NCI-H2227 treated with DMSO at 0.1 percent for 48 hours (cell line): ENCODE measurements at regions not wholly inside any gene's neighbourhood (a gene's known extent, or its start where the extent isn't known, plus 50 kb on each side); places are given as distances from the start of the nearest gene placed in this dataset.
A peak's percentile ranks its signal among the peaks of the same experiment; 100 is the strongest.
"Not testable (repeated sequence)": the region's sequence is repeated elsewhere in the genome, so short reads cannot be mapped to it uniquely, and the experiment has no call there.

Experiments used
- DNase-seq: peaks from one replicate; lab custom pipeline; 2025; lab: John Stamatoyannopoulos, UW

DNA sequence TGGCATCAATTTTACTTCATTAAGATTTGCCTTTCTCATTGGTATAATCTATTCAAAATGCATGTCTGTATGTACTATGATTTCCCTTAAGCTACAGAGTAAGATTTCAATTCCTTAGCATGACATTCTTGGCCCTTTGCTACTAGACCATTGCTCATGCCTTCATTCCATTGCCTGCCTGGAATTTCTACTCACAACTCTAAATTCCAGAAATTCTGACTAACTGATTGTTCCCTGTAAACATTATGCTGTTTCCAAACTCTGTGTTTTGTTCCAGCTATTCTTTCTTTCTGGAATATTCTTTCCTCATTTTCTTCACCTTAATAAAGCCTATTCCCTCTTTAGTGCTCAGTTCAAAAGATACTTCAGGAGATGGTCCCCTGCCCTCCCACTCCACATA lies 568.8 kb upstream of the SEMA6A start:
- no peak for DNase-seq

GRCh38 chr5:117138523-117138922 lies 563.9 kb upstream of the SEMA6A start:
- DNase-seq: no peak

DNA sequence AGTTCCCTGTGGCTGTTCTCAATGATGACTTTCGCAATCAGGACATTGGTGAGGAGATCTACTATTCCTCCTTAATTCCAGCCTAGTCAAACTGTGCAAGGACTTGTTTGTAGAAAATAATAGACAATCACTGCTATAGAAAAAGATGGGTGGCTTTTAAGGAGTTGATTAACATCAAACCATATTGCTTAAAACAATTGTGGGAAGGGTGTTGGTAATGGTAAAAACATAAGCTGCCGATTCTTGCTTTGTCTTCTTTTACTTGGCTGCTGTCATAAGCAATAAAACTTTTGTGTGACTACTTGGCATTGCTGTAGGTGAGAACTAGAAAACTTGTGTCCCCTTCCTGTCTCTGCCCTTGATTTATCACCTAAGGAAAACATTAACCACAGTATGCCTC lies 561.2 kb upstream of the SEMA6A start:
- no peak for DNase-seq

DNA sequence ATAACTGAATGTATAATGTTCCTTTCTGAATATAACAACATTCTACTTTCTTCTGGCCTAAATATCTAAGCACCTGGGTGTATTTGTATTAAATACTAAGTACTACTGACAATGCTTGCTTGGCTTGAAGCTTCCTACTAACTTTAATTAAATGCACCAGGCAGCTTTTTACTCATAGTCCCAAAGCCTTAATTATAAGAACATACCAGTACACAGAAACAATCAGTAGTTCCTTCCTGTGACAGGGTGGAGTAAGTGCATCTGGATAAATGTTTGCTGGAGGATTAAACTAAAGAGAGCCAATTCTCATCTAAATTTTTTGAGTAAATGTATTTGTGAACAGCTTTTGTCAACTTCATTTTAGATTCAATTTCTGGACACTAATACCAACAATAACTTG lies 558.6 kb upstream of the SEMA6A start:
- DNase-seq: no peak

- DNase-seq: no peak
These were observed 557.3 kb upstream of the SEMA6A start for GRCh38 chr5:117131876-117132275.

- no peak for DNase-seq
These were observed 556.5 kb upstream of the SEMA6A start for GRCh38 chr5:117131048-117131679.

DNA sequence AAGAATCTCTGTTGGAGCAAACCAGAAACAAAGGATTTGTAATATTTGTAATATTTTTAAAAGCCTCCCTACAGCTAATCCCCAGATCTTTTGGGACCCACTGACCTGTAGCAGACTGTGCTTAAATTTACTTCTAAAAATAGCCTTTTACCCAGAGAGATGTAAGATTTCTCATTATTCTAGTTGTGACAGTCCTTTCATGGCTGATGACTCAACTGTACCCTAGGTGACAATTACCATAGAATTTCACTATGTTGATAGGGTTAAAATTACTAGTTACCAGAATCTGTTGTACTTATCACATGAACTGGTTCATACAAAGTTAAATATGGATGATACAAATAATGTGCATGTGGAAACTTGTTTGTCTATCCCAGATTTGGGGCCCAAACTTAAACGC lies 543.9 kb upstream of the SEMA6A start:
- DNase-seq: no peak

GRCh38 chr5:117117314-117117713 lies 542.7 kb upstream of the SEMA6A start:
- DNase-seq: not testable (repeated sequence)

DNA sequence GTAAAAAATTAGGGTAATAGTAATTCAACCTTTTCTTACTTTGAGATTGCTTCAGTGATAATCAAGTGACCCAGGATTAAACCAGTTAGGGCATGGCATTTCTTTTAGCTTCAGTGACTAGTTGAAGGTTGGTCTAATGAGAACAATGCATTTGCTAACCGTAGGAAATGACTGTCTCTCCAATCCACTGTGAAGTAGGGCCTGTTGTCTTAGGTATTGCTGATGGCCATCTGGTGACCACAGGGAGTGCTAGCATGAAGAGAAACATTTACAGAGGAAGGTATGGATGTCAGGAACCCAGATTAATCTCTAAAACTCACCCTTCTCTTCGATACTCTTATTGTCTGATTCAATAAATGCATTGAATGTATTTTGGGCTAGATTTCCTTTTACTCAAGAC lies 535.9 kb upstream of the SEMA6A start:
- DNase-seq: no peak

DNA sequence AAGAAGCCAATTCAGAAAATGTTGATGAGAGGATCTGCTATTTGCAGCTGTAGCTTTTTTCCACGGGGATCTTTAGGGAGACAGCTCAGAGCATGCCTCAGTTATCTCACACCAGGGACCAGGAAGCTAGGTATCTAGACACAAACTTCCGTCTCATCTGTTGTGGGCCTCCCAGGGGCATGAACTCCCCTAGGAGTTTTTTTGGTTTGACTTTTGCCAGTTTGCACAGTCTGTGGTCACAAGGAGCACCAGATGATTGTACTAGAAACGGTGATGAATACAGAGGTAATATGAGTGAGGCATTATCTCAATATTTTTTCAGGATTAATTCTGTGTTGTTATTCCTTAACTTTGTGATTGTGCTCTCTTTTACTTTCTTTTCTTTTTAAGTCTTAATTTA lies 533.2 kb upstream of the SEMA6A start:
- no peak for DNase-seq

GRCh38 chr5:117103703-117104102 lies 529.1 kb upstream of the SEMA6A start:
- DNase-seq: peak; percentile 68

GRCh38 chr5:117102591-117102990 lies 528.0 kb upstream of the SEMA6A start:
- no peak for DNase-seq

DNA sequence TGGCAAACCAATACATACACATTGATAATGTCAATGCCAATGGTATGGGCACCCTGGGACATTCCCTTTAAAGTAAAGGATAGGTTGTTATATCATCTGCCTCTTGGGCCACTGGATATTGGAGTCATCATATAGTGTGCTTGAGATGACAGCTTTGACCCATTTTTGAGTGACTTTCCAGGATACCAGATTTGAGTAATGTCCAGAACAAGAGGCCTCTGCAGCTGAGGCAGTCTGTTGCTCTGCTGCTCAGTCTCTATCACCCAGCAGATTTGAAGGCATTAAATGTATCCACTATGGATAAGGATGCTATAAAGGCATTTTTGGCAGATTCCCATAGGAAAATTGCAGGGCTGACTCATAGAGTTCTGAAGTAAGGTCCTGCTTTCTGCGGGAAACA lies 525.6 kb upstream of the SEMA6A start:
- no peak for DNase-seq

DNA sequence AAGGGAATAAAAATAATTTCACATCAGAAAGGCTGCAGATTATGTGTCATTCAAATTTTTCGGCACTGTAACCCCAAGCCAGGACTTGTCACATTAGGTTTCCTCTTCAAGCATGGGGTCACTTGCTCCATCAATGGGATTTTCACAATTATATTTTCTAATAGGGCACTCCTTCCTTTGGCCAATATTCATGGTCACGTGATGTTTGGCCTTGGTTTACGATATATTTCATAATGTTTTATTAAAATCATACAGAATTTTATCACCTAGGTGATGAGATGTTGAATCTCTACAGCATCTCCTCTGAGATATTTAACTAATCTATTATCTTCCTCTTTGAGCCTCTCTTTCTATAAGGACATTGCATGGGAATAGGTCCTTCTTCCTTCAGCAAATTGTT lies 523.5 kb upstream of the SEMA6A start:
- no peak for DNase-seq

GRCh38 chr5:117095346-117096332 lies 521.0 kb upstream of the SEMA6A start:
- DNase-seq: peak; percentile 85

- DNase-seq: no peak
These were observed 519.6 kb upstream of the SEMA6A start for GRCh38 chr5:117094114-117094815.

- DNase-seq: no peak
These were observed 519.0 kb upstream of the SEMA6A start for GRCh38 chr5:117093653-117094052.

- DNase-seq: no peak
These were observed 514.4 kb upstream of the SEMA6A start for GRCh38 chr5:117089001-117089400.

GRCh38 chr5:117088176-117088575 lies 513.6 kb upstream of the SEMA6A start:
- DNase-seq: no peak

- no peak for DNase-seq
These were observed 509.4 kb upstream of the SEMA6A start for GRCh38 chr5:117084067-117084466.

DNA sequence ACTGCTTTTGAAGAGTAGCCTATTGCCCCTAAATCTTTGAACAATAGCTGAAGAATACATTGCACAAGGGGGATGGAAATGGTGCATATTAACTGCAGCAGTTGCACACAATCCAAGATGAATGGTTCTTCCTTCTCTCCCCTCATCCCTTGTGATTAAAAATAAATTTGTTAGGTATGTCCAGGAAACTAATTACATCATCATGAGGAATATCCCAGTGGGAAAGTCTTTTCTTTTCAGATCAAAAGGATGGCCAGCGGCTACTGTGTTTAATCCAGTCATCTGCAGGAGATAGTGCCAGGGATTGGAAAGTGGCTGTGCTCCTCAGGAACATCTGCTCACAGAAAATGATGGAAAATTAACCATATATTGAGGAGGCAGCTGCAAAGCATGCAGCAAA lies 508.4 kb upstream of the SEMA6A start:
- DNase-seq: no peak

DNA sequence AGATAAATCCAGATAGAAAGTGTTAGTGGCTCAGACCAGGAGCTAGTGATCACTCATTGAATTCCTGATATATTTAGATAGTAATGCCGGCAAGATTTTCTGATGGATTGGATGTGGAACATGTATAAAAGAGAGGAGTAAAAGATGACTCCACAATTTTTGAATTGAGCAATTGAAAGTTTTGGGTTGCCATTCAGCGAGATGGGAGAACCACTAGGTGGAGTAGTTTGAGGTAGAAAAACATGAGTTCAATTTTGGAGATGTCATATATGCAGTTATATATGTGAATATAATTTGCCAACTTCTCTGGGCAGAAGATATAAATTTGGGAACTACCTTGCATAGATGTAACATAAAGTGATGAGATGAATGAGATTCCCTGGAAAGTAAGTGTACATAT lies 502.5 kb upstream of the SEMA6A start:
- no peak for DNase-seq

GRCh38 chr5:117072439-117072838 lies 497.8 kb upstream of the SEMA6A start:
- no peak for DNase-seq
